Cardiac muscle cell (in vitro differentiated cells and primary cell): ENCODE measurements at regions not wholly inside any gene's neighbourhood (a gene's known extent, or its start where the extent isn't known, plus 50 kb on each side); places are given as distances from the start of the nearest gene placed in this dataset.
"Not testable (repeated sequence)": the region's sequence is repeated elsewhere in the genome, so short reads cannot be mapped to it uniquely, and the experiment has no call there.

Experiments
- DNase-seq, 2 donors: peaks; one replicate each; pipeline versions ENCODE4 v3.0.0 to v3.0.0-alpha.2; 2010 to 2017; ENCODE audit warnings: low read depth in 1 of 2, low spot score in 1 of 2
- H3K27ac ChIP-seq: fragments of 200-600 bp; sonication (generic); 2 replicates; pipeline ENCODE4 v1.5.1; 2016
- H3K27me3 ChIP-seq: fragments of 200-600 bp; sonication (generic); 2 replicates; pipeline ENCODE4 v1.6.0; 2016; ENCODE audit warnings: control low read depth
- H3K36me3 ChIP-seq: fragments of 200-600 bp; sonication (generic); 2 replicates; pipeline ENCODE4 v1.5.1; 2016; ENCODE audit warnings: control low read depth
- H3K4me1 ChIP-seq: fragments of 200-600 bp; sonication (generic); 2 replicates; pipeline ENCODE4 v1.8.1; 2017; ENCODE audit warnings: low read depth, mild to moderate bottlenecking, mixed run types
- H3K4me3 ChIP-seq: fragments of 200-600 bp; sonication (generic); 2 replicates; pipeline ENCODE4 v1.5.1; 2016; ENCODE audit warnings: mild to moderate bottlenecking
- H3K9me3 ChIP-seq: fragments of 200-600 bp; sonication (generic); 2 replicates; pipeline ENCODE4 v1.5.1; 2017; ENCODE audit warnings: low read depth, mild to moderate bottlenecking, control low read depth
- TF ChIP-seq, protein P1 (sequence below): IDR thresholded peaks from 2 replicates; pipeline ENCODE4 v1.5.1; 2012; ENCODE audit warnings: low read depth, mild to moderate bottlenecking, low read length

DNA sequence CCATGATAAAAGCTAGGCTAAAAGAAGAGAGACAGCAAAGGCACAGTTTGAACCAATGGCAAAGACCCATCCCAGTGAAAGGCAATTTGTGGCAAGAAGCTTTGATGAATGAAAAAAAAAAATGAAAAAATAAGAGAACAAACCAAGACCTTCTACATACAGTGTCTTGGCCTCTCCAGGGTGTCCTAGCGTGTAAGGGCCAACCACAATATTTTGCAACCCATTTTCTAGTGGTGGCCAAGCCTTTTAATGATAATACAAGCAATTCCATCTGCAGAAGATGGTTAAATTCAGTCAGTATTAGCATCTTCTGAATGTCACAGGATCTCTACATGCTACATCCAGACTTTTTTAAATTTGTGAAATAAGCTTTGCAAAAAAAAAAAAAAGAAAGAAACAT is 270.4 kb downstream of the LRATD1 start:
- H3K27ac ChIP-seq, result no peak overlapping the region
- no peak overlapping the region for H3K4me3 ChIP-seq
- DNase-seq, result no peak
- H3K27me3 ChIP-seq, result no peaks in the 10 kb centered on the region
- no peaks in the 10 kb centered on the region for H3K4me1 ChIP-seq
- no peaks in the 10 kb centered on the region for H3K9me3 ChIP-seq
- TF ChIP-seq, protein P1, sequence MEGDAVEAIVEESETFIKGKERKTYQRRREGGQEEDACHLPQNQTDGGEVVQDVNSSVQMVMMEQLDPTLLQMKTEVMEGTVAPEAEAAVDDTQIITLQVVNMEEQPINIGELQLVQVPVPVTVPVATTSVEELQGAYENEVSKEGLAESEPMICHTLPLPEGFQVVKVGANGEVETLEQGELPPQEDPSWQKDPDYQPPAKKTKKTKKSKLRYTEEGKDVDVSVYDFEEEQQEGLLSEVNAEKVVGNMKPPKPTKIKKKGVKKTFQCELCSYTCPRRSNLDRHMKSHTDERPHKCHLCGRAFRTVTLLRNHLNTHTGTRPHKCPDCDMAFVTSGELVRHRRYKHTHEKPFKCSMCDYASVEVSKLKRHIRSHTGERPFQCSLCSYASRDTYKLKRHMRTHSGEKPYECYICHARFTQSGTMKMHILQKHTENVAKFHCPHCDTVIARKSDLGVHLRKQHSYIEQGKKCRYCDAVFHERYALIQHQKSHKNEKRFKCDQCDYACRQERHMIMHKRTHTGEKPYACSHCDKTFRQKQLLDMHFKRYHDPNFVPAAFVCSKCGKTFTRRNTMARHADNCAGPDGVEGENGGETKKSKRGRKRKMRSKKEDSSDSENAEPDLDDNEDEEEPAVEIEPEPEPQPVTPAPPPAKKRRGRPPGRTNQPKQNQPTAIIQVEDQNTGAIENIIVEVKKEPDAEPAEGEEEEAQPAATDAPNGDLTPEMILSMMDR, result no peak
- no peaks in the 10 kb centered on the region for H3K36me3 ChIP-seq

- Histone ChIP-seq H3K27ac (no peak overlapping the region), H3K9me3 (no peaks in the 10 kb centered on the region), H3K36me3 (no peaks in the 10 kb centered on the region), H3K4me1 (no peaks in the 10 kb centered on the region), H3K27me3 (no peaks in the 10 kb centered on the region), H3K4me3 (no peak overlapping the region)
- peak in 1 of 2 donors; percentile 53 for DNase-seq
- TF ChIP-seq, protein P1, result no peak
These were observed 271.3 kb downstream of the LRATD1 start for GRCh38 chr2:14903709-14904374.

GRCh38 chr2:14904378-14904777 is 271.9 kb downstream of the LRATD1 start:
- not testable (repeated sequence) for H3K36me3 ChIP-seq, H3K9me3 ChIP-seq, H3K4me3 ChIP-seq

DNA sequence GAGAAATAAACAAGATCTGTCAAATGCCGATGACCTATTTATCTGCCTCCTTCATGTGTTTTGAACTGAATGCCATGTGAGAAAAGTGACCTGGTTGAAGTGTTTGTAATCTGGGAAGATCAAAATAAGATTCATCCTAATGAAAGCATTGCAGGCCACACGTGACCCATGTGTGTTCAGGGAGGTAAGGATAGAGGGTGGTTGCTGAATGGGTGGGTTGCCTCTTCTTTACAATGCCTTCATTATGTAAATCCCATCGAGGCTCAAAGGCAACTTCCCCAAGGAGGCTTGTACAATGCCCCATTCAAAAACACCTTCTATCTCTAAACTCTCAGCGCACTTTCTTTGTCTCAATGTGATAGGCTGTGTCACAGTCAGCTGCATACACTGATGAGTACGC is 273.1 kb downstream of the LRATD1 start:
- Histone ChIP-seq H3K4me3 (no peak overlapping the region), H3K36me3 (no peaks in the 10 kb centered on the region), H3K9me3 (no peaks in the 10 kb centered on the region), H3K27ac (no peak overlapping the region), H3K27me3 (no peaks in the 10 kb centered on the region), H3K4me1 (no peaks in the 10 kb centered on the region)
- DNase-seq, result no peak
- TF ChIP-seq, protein P1, result no peak

More at GRCh38 chr2:14904378-14904777, 271.9 kb downstream of the LRATD1 start:
- H3K27ac ChIP-seq, DNase-seq, H3K27me3 ChIP-seq, H3K4me1 ChIP-seq: not testable (repeated sequence)

DNA sequence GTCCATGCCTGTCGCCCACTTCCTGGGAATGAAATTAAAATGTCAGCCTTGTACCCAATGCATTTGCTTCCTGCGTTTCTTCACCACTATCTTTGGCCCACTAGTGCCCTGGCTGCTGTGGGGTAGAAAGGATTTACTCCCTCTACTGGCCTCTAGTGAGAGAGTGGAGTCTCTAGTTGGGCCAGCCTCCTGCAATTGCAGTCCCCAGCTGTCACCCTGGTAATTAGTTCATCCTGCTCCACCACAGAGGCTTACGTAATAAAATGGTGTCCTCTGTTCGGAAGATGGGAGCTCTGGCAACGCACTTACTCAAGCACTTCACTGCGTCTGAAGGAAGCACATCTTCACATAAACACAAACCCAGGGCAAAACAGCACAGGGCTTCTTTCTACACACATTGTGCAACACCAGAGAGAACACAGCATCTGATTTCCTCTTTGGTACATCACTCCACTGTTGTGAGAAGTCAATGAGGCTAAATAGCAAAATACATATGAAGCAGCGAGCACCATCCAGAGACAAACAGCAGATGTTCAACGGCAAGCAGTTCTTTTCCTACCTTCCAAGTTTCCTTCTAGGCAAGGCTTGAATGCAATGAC is 274.6 kb downstream of the LRATD1 start:
- H3K27me3 ChIP-seq, result no peaks in the 10 kb centered on the region
- H3K9me3 ChIP-seq, result no peaks in the 10 kb centered on the region
- TF ChIP-seq, protein P1, result no peak
- no peaks in the 10 kb centered on the region for H3K4me1 ChIP-seq
- DNase-seq, result no peak
- H3K4me3 ChIP-seq, result no peak overlapping the region
- no peak overlapping the region for H3K27ac ChIP-seq
- no peaks in the 10 kb centered on the region for H3K36me3 ChIP-seq

DNA sequence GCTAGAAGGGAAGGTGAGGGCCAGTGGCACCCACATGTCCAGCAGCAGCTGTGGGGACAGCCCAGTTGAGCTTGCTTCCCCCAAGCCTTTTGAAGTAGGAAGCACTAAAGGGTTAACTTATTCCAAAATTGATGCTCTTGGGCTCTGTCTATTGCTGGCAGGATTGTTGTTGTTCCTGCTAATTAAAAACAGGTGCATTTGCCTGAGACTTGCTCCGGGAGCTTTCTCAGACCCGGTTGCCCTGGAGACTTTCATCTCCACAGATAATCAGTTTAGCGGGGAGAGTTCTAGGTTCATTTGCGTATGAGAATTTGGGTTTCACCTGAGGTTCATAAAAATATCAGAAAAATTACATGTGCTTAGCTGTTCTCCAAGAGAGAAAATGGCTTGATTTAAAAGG is 277.3 kb downstream of the LRATD1 start:
- TF ChIP-seq, protein P1, result no peak
- H3K4me1 ChIP-seq, result no peaks in the 10 kb centered on the region
- no peak for DNase-seq
- H3K27me3 ChIP-seq, result no peaks in the 10 kb centered on the region
- no peaks in the 10 kb centered on the region for H3K36me3 ChIP-seq
- H3K9me3 ChIP-seq, result no peaks in the 10 kb centered on the region
- H3K27ac ChIP-seq, result no peak overlapping the region
- H3K4me3 ChIP-seq, result no peak overlapping the region
